CD4-positive, alpha-beta T cell treated with Interleukin-1 beta for 1 hour (primary cell): ENCODE measurements at regions not wholly inside any gene's neighbourhood (a gene's known extent, or its start where the extent isn't known, plus 50 kb on each side); places are given as distances from the start of the nearest gene placed in this dataset.
A peak's percentile ranks its signal among the peaks of the same experiment; 100 is the strongest.

ENCODE experiments used
- DNase-seq, 2 donors: peaks; one replicate each; pipeline ENCODE4 v3.0.0-alpha.2; 2020 to 2022

DNA sequence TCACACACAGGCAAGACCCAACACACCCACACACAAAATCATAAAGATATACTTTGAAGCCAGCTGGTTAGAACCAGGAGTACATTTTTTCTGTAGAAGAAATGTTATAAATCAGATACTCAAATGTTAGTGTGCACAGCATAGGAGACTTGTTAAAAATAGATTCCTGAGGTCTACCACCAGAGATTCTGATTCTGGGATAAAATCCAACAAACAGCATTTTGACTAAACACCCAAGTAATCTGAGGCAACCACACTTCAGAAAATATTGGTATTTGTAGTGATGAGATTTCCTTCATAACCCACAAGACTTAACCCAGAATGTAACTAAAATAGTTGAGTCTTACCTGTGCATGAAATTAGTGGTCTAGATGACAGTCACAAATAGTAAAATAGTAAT, 301.8 kb downstream of the HNRNPD start:
- no peak for DNase-seq

- no peak for DNase-seq
Observed at GRCh38 chr4:82069883-82070638, 303.7 kb downstream of the HNRNPD start.

GRCh38 chr4:82063017-82063416, 310.8 kb downstream of the HNRNPD start:
- DNase-seq = no peak

GRCh38 chr4:82057990-82058544, 315.7 kb downstream of the HNRNPD start:
- no peak for DNase-seq

GRCh38 chr4:82055156-82055555, 318.6 kb downstream of the HNRNPD start:
- no peak for DNase-seq

- no peak for DNase-seq
Observed at GRCh38 chr4:82053396-82053795, 320.4 kb downstream of the HNRNPD start.

DNA sequence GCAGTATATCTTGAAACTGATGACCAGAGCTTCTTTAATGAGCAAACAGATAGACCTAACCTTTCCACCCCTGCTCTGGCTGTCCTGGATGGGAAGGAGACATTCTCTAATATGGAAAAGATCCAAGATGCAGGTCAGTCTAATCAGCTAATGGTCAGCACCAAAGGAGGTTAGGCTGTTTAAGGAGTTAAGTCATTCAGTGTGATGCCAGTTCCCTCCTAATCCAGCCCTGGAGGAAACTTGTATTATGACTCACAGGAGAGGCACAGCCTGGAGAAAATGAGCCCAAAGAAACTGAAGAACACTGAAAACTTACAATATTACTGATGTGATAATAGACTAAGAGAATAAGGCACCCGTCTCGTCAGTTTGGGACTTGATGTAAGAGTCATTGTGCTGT, 323.0 kb downstream of the HNRNPD start:
- DNase-seq = no peak

GRCh38 chr4:82049294-82049693, 324.5 kb downstream of the HNRNPD start:
- DNase-seq = no peak

GRCh38 chr4:82047731-82048130, 326.1 kb downstream of the HNRNPD start:
- DNase-seq = no peak

DNA sequence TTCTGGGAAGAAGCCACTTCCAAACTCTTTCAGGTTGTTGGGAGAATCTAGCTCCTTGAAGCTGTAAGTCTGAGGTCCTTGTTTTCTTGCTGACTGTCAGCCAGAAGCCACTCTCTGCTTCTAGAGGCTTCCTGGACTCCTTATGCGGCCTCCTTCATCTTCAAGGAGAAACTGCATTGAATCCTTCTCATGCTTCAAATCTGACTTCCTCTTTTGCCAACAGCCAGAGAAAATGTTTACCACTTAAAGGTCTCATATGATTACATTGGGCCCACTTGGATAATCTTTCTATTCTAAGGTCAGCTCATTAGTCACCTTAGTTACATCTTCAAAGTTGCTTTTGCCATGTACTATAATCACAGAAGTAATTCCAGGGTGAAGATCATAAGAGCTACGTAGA, 327.0 kb downstream of the HNRNPD start:
- DNase-seq = no peak

GRCh38 chr4:82045267-82045666, 328.5 kb downstream of the HNRNPD start:
- DNase-seq = no peak

DNA sequence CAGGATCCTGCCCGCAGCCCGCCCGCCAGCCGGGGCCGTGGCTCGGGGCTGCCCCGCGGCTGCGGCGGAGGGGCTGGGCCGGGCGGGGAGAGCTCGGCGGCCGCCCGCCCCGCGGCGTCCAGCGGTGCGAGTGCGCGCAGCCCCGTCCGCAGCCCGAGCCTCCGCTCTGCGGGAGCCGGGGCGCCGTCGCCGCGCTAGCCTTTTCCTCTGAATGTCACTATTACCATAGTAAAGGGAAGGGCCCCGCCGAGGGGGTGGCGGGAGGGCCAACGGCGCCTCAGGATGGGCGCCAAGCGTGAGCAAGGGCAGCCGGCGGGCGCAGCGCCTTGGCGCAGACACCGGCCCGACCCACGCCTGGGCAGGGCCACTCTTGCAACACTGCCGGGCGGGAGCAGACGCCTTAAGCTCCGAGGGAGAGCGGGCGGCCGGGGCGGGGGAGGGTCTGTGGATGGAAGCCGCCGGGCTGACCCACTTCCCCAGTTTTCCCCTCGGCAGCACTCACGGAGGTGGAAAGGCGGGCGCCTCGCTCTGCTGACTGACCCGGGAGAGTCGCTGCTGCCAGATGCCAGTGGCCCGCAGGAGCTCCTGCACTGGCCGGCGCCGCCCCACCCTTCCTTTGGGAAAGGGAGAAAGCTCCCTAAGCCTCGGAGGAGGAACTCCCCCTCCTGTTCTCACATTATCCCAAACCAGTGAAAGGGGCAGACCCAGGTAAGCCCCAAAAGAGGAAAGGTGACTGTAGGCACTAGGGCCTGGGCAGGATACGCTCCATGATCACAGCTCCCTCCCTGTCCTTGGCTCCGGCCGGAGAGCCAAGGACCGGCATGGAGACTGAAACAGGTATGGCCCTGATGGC, 329.4 kb downstream of the HNRNPD start:
- DNase-seq = peak in 1 of 2 donors; percentile 17

DNA sequence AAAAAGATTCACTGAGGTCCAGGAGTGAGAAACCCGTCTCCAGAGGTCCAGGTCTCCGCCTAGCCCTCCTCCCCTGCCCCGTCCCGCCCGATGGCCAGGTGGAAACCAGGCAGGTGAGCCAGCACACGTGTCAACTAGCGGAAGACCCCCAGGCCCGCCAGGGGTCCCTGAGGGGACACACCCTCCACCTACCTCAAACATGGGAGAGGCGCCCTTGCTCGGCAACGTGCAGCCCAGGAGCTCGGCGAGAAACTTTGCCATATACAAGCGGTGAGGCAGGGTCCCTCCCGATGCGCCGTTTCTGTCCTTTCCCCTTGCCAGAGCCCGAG, 330.0 kb downstream of the HNRNPD start:
- DNase-seq = no peak

DNA sequence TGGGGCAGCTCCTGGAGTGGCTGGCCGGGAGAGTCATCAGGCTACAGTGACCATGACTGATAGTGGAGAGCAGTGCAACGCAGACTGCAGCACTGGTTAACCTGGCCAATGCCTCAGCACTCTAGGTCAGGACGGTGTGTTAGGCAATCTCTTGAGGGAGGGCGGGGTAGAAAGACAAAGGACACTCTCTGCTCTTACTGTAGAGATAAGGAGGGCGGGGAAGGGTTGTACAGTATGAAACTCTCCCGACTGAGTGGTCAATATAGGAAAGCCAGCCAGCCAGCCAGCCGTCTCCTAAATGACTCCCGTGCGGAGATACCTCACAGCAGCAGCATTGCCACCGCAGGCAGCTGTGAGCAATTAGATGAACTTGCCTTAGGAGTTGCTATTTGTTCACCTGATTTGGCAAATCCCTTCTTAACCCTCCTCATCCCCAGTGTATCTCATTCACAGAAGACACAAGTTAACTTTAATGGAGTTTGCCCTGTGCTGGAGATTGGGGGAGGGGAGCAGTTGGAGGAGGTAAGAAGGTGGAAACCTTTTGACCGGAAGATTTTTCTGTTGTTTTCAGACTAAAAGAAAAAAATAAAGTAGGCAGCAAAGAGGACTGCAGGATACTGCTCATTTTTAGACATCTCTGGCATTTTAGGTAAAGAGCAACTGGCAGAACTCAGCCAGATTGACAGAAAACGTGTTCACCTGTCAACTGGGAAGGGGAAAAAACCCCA, 330.5 kb downstream of the HNRNPD start:
- no peak for DNase-seq

DNA sequence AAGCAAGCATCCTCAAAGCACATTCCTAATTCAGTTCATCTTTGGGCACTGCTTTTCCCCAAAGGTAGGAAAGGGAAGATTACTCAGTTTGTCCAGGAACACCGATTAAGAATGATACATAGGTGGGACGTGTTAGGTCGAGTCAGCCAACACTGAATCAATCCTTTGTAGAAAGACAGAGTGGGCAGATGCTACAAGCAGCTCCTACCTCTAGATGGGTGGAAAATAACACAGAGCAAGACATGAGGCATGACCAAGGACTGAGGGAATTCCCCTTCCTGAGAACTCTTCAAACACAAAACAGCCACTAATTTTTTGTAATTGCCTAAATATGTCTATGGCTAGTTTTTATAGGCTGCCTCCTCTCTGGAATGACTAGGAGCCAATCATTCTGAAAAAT, 331.7 kb downstream of the HNRNPD start:
- DNase-seq = no peak

DNA sequence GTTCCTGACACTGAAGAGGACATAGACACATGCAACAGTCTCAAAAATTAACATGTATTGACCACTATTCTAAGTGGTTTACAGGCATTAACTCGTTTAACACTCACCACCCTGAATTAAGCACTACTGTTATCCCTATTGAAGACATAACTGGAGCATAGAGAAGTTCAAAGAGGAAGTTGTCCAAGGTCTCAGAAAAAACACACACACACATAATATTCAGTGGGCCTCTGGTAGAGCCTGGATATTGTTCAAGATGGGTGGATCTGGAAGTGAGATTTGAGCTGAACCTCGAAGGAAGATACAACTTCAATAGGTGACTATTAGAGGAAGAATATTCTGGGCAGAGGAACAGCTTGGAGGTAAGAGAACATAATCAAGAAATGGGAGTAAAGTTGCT, 334.9 kb downstream of the HNRNPD start:
- no peak for DNase-seq

GRCh38 chr4:82036181-82036580, 337.6 kb downstream of the HNRNPD start:
- no peak for DNase-seq

- DNase-seq = no peak
Observed at GRCh38 chr4:82034878-82035277, 338.9 kb downstream of the HNRNPD start.

DNA sequence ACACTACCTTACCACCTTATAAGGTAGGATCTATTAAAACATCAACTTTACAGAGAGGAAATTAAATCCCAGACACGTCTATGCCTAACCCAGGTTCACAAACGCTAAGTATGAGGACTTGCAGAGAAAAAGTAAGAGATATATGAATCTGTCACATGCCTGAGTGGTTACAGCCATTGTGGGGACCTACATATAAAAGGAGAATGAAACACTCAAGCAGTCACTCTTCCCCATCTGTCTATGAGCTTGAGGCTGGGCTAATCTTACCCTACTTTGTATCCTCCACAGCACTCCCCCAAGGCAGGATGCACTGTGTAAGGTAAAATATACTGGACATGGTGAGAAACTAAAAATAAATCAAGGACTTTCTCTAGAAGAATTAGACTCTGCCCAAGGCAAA, 339.9 kb downstream of the HNRNPD start:
- no peak for DNase-seq

GRCh38 chr4:82031376-82031927, 342.3 kb downstream of the HNRNPD start:
- DNase-seq = no peak

- no peak for DNase-seq
Observed at GRCh38 chr4:82017680-82018079, 356.1 kb downstream of the HNRNPD start.

GRCh38 chr4:82005158-82005557, 368.6 kb downstream of the HNRNPD start:
- no peak for DNase-seq

GRCh38 chr4:81997313-81997712, 376.5 kb downstream of the HNRNPD start:
- no peak for DNase-seq
